ENCODE measurements at regions not wholly inside any gene's neighbourhood (a gene's known extent, or its start where the extent isn't known, plus 50 kb on each side); places are given as distances from the start of the nearest gene placed in this dataset.
"Not testable (repeated sequence)": the region's sequence is repeated elsewhere in the genome, so short reads cannot be mapped to it uniquely, and the experiment has no call there.

GRCh38 chr1:81720256-81720655 is 80.5 kb upstream of the ADGRL2 start:
- H2BK15ac ChIP-seq (ENCODE audit: low read length); POLR2A ChIA-PET (ENCODE audit: partially characterized antibody); H2AFZ ChIP-seq (ENCODE audit: low read length); H4K91ac ChIP-seq (replicated peaks; ENCODE audit: insufficient read length, low read length); H4K5ac ChIP-seq (ENCODE audit: insufficient read length, low read depth, low read length); H2AK5ac ChIP-seq (ENCODE audit: low read depth, low read length); H3K18ac ChIP-seq (ENCODE audit: extremely low read depth, low read length); H3K79me2 ChIP-seq (ENCODE audit: control insufficient read depth in 1 of 2, insufficient read depth in 2 of 2, low read length in 2 of 2); H3K56ac ChIP-seq (replicated peaks; ENCODE audit: insufficient read length, low read depth, low read length); H3K4me1 ChIP-seq (replicated peaks in 1 of 4; ENCODE audit: control insufficient read depth in 3 of 4, insufficient read depth in 4 of 4, low read length in 3 of 4); H4K8ac ChIP-seq (ENCODE audit: extremely low read depth, insufficient read depth, low read length); H3K36me3 ChIP-seq (ENCODE audit: control insufficient read depth in 2 of 4, insufficient read depth in 4 of 4, low read length in 3 of 4); DNase-seq (ENCODE audit: low read depth in 1 of 2, low spot score in 2 of 2); H3K14ac ChIP-seq (ENCODE audit: insufficient read length); H3K27me3 ChIP-seq (replicated peaks in 1 of 4; ENCODE audit: control insufficient read depth in 3 of 4, extremely low read depth in 1 of 4, insufficient read depth in 3 of 4, low read length in 3 of 4); H3K4me2 ChIP-seq (ENCODE audit: insufficient read depth in 1 of 2, low read depth in 2 of 2, low read length in 2 of 2); H3K4me3 ChIP-seq (ENCODE audit: extremely low read depth in 1 of 4, insufficient read depth in 2 of 4, low read depth in 3 of 4, low read length in 4 of 4); H3K23me2 ChIP-seq (ENCODE audit: low read depth, low read length); H3K4ac ChIP-seq (replicated peaks; ENCODE audit: insufficient read length, low read depth, low read length); FAIRE-seq; H2BK12ac ChIP-seq (ENCODE audit: low read depth, low read length); H2BK5ac ChIP-seq (ENCODE audit: low read depth, low read length); H4K20me1 ChIP-seq (replicated peaks in 1 of 2; ENCODE audit: control insufficient read depth in 1 of 2, insufficient read depth in 2 of 2, low read length in 2 of 2); H2BK120ac ChIP-seq (replicated peaks; ENCODE audit: low read depth, low read length); H3K9me3 ChIP-seq (ENCODE audit: insufficient read depth in 2 of 2, low read depth in 1 of 2, low read length in 1 of 2); H3K79me1 ChIP-seq (ENCODE audit: low read depth, low read length); H2BK20ac ChIP-seq (ENCODE audit: low read length); H3K23ac ChIP-seq (ENCODE audit: insufficient read length); H3K27ac ChIP-seq (ENCODE audit: low read depth, low read length); H3K9ac ChIP-seq (replicated peaks in 1 of 4; ENCODE audit: extremely low read depth in 1 of 4, low read depth in 3 of 4, low read length in 3 of 4): not testable (repeated sequence)
- CTCF ChIA-PET (ENCODE audit: partially characterized antibody) = interaction anchor here (1.0 kb wide), 2 partner anchors 61 to 83 kb away, joined by 3 read pairs; no protein-coding TSS in a partner anchor
- WGBS, 2 experiments (ENCODE audit: extremely low coverage in 1 of 2, insufficient coverage in 1 of 2, insufficient read length in 1 of 2, insufficient replicate concordance in 2 of 2, low coverage in 1 of 2, low lambda C conversion rate in 2 of 2, missing lambda C conversion rate in 1 of 2) = 75% methylated on average over 8 of the region's 8 CpGs; no CpG with 5 or more reads in 1 of the 2 experiments

Measured in H1 (cell line).